GM18517 (cell line): ENCODE measurements at regions not wholly inside any gene's neighbourhood (a gene's known extent, or its start where the extent isn't known, plus 50 kb on each side); places are given as distances from the start of the nearest gene placed in this dataset.
"Not testable (repeated sequence)": the region's sequence is repeated elsewhere in the genome, so short reads cannot be mapped to it uniquely, and the experiment has no call there.

Experiments
- ATAC-seq: cut with Tn5 transposase; IDR thresholded peaks from one replicate; pipeline ENCODE4 v1.9.1; 2021; ENCODE audit warnings: mild to moderate bottlenecking, moderate library complexity; ENCODE audit not compliant: unreplicated experiment

DNA sequence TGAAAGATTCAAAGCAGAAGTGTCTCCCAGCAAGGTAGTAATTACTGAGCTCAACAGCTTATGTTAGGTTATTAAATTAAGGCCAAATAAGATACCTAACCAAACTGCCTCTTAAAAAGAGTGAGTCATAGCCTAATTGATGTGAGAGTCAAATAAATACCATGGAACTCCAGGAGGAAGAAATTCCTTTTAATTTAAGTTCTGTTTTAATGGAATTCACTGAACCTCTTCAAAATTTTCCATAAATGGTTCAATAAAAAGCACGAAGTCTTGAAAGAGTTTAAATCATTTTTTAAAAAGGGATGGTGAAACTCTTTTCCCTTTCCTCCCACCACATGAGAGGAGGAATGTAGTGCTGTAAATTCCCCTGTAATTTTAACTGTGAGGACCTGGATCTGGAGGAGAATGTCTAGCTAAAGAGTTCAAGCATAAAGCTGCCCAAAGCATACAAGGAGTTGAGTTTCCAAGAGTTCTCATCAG lies 180.8 kb upstream of the MMADHC start:
- no peak for ATAC-seq

DNA sequence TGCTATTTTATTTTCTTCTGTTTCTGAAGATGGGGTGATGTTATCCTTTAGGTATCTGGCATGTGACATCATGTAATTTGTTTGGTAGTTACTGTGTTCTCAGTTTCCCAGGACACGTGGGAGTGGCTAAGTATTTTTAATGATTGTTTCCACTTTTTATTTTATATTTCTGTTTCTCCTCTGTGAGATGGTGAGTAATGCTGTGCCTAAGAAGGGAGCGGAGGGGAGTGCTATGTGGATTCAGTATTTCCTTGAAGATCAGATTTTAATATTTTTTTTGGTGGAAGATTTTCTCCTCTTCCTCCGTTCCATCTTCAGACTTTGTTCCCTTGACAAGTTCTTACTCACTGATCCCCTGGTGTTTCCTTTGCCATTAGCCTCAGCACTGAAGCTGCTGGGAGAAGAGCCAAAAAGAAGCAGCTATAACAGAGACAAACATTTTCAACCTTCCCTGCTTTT lies 180.0 kb upstream of the MMADHC start:
- ATAC-seq, result no peak

DNA sequence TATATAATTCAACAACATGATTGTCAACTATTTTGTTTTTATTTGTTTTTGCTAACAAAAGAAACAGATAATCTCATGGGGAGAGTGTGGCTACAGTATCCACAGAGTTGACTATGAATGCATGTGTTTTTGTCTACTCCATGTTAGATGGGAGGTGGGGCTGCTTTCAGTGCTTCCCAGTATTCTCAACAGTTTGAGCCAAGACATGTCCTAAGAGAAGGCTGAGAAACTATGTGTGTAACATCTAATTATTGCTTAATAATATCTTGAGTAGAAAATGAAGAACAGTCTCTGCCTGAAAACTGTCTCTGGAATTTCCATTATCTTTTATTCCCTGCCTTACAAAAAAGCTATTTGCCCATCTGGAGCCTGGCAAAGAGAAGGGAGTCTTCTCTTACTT lies 178.8 kb upstream of the MMADHC start:
- no peak for ATAC-seq

DNA sequence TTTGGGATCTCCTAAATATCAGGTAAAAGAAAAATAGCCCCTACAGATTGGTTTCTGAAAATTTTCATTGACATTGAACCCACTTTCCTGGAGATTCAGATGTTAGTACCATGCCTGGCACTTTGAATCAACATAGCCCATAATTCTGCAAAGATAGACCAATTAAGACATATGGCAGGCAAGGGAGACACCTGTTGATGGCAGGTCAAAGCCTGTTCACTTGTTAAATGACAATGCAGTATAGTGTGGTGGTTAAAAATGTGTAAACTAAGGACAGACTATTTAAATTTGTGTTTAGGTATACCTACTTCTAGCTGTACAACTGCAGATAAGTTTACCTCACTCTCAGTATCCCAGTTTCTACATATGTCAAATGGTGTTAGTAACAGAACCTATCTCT lies 178.1 kb upstream of the MMADHC start:
- no peak for ATAC-seq

DNA sequence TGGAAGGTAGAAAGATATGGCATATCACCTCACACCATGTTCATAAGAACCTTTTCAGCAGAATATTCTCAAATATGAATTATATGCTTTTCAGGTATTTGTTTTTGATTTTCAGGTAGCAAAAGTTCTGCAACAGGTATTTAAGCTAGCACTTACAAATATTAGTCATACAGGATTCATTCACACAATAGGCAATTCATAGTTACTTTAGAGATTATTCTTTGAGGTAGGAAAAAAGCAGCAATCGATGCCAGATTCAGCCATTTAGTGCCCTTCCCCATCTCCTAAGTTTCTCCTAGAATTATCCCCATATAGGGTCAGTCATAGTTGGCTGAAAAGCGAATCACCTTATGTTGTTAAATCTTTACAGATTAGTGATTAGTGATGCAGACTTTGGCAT lies 177.4 kb upstream of the MMADHC start:
- no peak for ATAC-seq

DNA sequence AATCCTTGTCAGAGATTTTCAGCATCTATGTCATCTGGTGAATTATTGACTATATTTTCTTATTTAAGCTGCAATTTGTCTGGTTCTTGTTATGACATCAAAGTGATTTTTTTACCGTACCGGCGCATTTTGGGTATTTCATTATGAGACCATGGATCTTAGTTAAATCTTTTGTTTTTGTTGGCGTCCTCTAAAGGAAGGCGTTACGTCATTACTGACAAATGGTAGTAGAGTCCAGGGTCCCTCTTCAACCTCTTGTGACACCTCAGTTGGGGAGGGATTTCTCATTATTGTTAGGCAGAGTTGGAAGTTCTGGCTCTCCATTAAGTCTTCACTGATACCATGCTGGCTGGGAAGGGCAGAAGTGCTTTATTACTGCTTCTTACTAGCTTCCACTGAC lies 175.8 kb upstream of the MMADHC start:
- no peak for ATAC-seq

DNA sequence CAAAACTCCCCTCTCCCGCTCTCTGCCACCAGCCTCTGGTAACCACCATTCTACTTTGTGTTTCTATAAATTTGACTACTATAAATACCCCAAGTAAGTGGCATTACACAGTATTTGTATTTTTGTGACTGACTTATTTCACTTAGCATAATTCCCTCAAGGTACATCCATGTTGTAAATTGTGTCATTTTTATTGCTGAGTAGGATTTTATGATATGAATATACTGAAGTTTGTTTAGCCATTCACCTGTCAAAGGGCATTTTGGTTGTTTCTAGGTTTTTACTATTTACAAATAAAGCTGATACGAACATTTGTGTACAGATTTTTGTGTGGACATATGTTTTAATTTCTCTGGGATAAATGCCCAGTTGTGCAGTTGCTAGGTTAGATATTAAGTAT lies 174.0 kb upstream of the MMADHC start:
- no peak for ATAC-seq

DNA sequence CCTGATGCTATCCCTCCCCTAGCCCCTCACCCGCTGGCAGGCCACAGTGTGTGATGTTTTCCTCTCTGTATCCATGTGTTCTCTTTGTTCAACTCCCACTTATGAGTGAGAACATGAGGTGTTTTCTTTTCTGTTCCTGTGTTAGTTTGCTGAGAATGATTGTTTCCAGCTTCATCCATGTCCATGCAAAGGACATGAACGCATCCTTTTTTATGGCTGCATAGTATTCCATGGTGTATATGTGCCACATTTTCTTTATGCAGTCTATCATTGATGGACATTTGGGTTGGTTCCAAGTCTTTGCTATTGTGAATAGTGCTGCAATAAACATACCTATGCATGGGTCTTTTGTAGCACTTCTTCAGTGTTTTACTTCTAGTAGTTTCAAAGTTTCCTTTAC lies 171.8 kb upstream of the MMADHC start:
- not testable (repeated sequence) for ATAC-seq

DNA sequence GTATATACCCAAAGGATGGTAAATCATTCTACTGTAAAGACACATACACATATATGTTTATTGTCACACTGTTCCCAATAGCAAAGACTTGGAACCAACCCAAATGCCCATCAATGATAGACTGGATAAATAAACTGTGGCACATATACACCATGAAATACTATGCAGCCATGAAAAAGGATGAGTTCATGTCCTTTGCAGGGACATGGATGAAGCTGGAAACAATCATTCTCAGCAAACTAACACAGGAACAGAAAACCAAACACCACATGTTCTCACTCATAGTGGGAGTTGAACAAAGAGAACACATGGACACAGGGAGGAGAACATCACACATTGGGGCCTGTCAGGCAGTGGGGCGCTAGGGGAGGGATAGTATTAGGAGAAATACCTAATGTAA lies 167.1 kb upstream of the MMADHC start:
- not testable (repeated sequence) for ATAC-seq

DNA sequence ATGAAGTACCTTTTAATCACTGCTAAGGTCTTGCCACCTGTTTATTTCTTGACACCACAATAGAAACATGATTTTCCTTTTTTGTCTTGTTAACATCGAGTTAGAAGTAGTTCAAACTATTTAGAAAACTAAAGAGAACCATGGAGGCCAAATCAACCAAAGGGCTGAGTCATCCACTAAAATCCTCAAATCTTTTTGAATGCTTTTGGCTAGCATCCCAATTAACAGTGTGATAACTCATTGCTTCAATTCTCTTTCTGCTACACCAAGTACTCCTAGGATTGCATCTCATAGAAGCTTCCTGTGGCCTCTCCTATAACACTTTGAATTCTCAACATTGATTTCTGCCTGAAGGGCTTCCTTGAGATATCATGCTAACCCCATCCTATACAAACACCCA lies 159.9 kb upstream of the MMADHC start:
- no peak for ATAC-seq

DNA sequence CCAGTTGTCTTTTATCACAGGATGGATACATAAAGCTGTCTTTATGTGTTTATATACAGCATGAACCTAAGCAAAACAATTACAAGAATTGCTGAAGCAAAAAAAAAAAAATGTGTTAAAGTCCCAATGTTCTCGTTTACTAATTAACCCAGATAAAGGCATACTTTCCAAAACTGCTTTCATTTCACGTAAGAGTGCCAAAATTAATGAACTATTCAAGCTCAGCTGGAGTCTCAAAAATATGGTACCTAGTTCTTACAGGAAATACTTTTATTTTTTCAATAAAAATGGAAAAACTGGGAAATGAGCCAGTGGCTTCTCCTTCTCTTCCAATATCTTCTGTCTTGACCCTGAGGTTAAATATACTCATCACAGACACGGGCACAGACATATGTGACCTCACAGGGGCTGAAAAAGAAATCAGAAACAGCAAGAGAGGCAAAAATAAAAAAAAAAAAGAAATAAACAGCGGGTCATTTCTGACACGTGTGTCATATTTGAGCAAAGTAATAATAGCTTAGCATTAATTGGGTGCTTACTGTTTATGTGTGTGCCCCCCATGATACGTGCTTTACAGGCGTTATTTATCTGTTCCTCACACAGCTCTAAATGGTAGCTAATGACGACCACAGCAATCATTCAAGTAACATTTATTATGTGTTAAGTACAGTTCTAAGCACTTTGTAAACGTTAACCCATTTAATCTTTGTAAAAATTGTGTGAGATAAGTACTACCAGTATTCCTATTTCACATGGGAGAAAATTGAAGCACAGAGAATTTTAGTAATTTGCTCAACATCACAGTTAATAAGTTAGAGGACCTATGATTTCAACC lies 158.0 kb upstream of the MMADHC start:
- ATAC-seq, result no peak

DNA sequence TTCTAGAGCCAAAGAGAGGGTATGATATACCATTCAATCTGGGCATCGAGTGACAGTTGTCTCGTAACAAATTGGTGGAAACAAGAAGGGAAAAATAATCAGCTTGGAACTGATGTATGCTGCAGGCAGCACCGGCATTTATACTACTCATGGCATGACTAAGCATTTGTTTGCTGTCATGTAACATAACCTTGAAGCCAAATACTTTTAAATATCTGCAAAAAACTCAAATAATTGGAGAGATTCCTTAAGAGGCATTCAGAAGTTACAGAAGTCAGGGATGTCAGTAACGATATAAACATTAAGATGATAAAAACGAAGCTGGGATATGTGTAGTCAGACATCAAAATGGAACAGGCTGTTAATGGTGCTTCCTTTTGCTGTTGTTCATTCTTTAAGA lies 157.3 kb upstream of the MMADHC start:
- no peak for ATAC-seq

DNA sequence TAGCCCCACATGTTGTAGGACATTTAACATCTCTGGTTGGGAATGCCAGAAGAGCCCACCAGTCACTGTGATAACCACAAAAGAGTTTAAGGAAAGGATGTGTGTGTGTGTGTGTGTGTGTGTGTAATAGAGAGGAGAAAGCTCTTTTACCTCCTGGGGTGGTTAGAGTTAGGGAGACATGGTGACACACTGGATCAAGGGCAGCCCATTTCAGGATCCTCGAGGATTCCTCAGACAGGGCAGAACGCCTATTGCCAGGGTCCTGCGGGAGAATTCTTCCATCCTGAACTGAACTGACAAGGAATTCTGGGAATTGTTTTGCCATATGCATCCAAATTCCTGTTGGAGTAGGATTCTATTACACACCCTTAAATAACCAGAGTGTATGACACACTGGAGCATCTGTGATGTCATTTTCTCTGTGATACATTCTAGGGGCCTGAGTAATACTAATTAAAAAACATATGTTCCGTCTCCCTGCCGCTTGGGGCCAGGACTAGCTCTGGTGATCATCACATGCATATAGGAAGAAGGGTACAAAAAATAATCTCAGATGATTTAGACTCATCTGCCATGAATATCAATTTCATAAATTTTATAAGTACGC lies 156.4 kb upstream of the MMADHC start:
- ATAC-seq, result no peak

DNA sequence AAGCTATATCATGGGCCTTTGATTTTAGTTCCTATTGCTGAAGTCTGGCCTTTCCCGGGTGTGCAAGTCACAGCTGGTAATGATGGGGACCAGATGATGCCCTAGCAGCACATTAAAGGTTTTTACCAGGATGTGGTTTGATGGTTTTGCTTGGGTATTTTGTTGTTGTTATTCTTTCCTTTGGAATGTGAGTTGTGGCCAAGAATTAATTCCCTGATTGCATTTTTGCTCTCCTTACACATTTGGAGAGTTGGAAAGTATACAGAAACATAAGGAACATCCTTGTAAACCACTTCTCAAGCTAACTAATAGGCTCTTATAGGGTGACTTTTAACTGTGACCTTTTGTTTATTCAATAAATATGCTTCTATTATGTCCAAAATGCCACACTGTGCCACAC lies 154.1 kb upstream of the MMADHC start:
- ATAC-seq, result no peak

DNA sequence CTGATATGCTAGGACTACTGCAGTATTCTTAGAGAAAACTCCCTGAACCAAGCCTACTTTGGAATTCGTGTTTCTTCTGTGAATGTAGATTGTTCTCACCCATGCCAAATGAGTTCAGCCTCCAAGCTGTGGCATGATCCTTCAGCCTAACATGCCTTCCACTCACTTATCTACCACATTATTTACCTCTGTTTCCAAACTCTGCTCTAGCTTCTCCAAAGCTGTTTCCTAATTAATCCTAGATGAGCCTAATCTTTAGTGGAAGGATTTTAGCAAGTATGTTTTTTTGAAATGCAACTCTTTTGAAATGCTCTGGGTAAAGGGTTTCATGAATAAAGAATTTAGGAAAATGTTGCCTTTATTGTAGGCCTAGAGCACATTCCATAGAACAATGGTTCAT lies 152.9 kb upstream of the MMADHC start:
- no peak for ATAC-seq

DNA sequence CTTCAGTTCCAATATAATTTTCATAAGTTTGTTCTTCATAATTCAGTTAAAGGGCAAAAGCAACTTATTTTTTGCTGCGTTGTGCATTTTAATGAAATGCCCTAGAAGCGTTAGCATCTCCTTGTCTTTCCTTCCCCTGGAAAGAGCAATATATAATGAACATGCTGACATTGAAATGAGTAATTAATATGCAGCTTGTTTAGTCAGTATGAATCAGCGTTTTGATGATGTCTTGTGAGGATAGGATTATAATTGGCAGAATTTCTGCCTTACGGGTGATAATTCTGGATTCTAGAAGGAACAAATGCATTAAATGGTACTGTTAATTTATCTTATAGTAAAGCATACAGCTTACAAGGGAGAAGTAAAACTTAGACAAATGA lies 152.3 kb upstream of the MMADHC start:
- ATAC-seq, result no peak

DNA sequence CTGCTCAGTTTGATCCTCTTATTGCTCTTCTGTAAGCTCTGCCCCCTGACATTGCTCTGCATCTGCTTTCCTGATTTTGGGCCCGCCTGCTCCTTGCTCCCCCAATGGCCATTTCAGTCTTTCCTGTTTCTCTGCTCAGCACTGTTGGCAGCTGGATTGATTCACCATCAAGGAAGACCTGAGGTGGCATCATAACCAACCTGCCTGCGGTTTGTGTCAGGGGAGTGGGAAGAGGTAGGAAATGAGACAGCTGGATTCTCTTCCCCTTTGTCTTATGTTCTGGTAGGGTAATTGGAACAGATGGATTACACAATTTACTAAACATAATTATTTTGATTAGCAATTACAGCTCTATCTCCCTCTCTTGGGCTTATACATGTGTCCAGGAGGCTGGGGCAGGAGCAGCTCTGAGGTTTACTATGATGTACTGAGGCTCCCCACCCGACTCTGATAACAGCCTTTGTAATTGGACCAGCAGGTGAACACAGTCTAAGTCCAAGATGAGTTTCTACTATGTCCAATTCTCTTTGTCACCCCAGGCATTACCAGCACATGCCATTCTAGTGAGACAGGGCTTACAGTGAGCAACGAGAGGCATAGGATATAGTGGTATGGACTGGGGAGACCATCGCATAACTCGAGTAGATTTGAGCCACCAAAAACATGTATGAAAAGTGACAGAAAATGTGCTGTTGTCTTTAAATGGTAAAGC lies 151.8 kb upstream of the MMADHC start:
- ATAC-seq, result no peak

DNA sequence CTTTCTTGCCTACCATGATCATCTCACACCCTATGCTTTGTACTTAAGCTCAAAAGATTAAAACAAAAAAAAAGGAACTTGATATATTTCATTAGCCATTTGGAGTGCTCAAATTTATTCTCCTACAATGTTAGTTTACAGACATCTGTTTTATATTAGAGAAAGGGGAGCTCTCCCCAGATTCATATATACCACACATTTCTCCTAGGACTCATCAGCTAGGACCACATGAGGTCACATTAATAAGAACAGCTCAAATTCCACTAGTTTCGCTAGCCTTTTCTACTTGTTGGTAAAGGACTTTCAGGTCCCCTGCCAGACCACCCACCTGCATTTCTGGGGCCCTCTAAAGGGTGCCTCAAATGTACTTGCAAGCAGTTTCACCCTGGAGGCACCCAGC lies 151.2 kb upstream of the MMADHC start:
- no peak for ATAC-seq

DNA sequence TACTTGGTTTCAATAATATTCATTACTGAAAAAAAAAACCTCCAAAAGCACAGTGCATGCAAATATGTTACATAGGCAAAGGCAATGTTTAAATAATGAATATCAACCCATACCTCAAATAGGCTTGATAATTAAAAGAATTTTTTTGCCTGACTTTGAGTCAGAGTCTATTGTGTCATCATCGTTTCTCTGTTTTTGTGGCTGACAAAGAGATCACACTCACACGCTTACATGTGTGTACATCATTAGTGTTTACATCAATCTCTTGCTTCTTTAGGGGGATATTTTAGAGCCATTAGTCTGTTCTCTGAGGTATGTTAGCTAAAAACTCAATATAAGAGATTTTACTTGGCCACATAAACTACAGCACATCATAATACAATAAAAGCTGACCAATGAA lies 150.3 kb upstream of the MMADHC start:
- no peak for ATAC-seq

DNA sequence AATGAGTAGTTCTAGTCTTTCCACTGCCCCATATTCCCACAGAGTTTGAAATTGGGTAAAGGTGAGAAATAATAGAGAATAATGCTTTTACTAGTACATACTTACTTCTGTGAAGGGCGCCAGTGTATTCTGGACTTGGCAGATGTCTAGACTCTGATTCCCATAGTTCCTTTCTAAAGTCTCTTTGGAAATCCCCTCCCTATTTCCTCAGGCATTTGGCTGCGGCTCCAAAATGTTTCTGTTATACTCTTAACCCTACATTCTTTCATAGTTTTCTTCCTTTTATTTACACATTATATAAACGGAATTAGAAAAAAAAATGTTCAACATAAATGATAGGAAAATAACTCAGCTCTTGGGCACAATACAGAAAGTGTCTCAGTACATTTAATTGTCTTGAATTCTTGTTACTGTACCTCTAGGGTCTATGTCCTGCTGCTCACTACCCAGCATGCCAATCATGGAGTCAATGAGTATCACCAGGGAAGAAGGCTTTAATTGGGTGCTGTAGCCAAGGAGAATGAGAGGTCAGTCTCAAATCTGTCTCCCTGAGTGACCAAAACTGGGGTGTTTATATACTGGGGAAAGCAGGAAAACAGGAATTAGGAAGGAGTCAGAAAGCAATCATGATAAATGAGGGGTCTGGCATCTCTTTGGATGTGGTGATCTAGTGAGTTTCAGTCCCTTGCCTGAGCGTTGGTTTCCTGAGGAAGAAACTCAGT lies 147.8 kb upstream of the MMADHC start:
- no peak for ATAC-seq
